GM21423 (cell line): ENCODE measurements at regions not wholly inside any gene's neighbourhood (a gene's known extent, or its start where the extent isn't known, plus 50 kb on each side); places are given as distances from the start of the nearest gene placed in this dataset.

Source experiments
- ATAC-seq: cut with Tn5 transposase; IDR thresholded peaks from one replicate; pipeline ENCODE4 v1.9.1; 2021; ENCODE audit warnings: mild to moderate bottlenecking, moderate library complexity; ENCODE audit not compliant: unreplicated experiment

DNA sequence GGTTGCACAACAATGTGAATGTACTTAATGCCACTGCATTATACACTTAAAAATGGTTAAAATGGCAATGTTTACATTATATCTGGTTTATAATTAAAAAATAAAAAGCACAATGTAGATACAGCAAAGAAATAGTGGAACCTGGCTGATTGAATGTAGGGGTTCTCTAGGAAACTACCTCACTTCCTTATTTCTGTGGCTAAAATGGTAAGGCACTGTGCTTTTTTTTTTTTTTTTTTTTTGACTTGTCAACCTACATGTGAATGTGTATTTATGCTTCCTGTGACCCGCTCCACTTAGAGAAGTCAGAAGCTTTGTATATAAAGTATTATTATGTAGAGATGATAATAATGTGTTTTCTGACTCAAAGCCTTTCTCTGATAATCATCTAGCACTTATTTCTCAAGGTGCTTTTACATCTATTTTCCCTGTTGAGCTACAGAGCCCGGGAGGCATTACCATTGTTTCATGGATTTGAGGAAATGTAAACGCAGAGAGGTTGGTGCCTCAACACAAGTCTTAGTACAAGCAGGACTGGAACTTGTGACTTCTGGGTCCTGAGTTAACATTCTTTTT lies 55.0 kb downstream of the SOX4 start:
- ATAC-seq: peak; percentile 84

- no peak for ATAC-seq
Observed at GRCh38 chr6:21653323-21653722, 59.8 kb downstream of the SOX4 start.

GRCh38 chr6:21653905-21654304 lies 60.4 kb downstream of the SOX4 start:
- ATAC-seq: no peak

DNA sequence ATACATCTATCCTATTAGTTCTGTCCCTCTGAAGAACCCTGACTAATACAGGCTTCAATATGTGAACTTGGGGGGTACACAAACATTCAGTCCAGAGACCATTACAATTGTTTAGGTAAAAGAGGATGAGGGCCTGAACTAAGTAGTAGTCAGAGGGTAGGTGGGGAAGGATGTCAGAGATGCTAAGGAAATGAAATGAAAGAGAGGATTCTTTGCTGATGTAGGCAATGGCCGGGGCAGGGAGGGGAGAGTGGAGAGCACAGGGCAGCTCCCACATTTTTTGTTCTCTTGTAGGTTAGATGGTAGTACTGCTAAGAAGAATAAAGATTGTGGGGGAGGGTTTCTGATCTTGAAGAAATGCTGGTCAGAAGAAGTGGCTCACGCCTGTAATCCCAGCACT lies 60.8 kb downstream of the SOX4 start:
- ATAC-seq: no peak

GRCh38 chr6:21663966-21664313 lies 70.4 kb downstream of the SOX4 start:
- no peak for ATAC-seq

DNA sequence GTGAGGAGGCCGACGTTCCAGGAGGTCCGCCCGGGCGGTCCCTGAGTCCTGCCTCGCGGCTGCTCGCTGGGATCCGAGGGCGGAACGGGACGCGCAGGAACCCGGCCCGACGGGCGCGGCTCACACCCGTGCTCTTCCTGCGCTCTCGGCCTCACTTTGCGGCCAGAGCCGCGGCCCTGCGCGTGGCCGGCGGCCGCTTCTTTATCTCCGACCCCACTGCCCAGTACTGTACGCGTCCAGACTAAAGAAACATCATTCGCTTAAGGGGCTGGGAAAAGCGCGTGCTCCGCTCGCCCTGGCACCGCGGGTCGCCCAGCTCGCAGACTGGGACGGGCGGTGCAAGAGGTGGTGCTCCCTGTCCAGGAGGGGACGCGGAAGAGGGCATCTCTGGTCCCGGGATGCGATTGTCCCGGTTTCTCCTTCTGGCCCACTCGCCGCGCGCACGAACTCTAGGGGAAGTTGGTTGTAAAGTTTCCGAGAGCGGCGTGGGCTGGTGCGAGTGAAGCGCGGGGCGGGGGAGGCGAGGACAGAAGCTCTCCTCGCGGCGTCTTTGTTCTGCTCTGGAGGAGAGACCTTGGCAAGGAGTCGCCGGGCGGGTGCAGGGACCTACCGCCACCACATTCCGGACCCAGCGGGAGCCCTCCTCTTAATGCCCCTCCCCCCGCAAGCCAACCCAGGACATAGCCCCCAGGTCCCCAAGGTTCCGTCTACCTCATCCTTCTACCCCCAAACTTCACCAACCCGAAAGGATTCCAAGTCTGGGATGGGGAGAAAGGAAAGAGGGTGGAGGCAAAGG lies 71.0 kb downstream of the SOX4 start:
- no peak for ATAC-seq

DNA sequence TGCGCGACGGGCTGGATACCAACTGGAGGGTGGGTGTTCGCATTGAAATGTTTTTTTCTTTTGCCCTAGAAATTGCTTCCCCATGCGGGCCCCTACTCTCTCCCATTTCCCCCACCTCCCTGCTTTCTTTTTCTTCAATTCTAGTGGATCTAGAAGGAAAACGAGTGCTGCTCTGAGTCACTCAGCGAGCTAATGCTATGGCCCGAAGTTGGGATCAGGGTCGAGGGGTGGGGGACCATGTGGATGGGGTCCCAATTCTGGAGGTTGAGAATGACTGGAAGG lies 71.5 kb downstream of the SOX4 start:
- no peak for ATAC-seq

DNA sequence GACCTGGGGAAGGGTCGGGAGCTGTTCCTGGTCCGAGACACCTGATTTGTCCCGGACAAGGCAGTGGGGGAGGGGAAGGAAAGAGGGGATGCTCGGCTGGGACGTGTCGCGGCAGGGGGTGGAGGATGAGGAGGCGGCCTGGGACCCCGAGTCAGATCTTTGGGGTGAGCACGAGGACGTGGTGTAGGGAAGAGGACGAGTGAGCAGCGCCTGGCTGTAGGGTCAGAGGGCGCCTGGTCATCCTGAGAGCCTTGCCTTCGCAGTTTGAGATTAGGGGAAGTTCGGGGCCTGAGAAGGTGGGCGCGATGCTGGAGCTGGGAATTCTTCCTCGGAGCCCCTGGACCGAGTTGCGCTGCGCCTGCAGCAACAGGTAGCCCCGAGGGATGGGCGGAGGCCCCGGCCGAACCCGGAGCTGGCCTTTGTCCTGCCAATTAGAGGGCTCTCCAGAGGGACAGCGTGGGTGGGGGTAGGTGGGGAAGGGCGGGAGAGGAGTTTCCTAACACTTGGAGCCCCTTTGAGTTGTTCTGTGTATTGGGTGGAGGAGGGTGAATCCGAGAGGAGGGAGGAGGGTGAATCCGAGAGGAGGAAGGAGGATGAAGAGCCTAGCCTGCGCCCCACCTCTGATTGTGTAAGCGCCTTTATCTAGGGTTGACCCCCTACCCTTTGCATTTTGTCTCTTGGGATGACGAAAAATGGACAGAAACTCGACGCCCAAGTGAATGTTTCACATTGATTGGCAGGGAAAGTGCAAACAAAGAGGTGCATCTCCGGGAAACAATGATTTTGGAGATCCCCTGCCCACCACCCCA lies 72.0 kb downstream of the SOX4 start:
- ATAC-seq: no peak

DNA sequence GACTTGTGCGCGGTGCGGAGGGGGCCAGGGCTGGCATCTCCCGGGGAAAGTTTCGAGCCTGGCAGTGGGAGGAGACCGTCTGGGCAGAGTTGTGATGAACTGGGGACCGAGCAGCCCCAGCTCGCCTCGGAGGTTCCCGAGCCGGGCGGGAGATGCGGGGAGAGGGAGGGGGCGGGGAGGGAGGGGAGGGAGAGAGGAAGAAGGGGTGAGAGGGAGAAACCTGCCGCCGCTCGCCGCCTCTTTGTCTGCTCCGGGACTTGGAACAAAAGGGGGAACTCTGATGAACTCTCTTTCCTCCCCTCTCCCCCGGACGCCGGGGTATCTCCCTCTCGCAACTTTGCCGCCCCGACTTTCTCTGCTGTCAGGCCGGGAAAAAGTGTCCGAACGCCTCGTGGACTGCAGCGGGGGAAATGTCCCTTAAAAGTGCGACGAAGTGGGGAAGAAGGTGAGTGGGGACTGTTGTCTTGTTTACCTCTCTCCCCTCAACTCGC lies 72.7 kb downstream of the SOX4 start:
- no peak for ATAC-seq

DNA sequence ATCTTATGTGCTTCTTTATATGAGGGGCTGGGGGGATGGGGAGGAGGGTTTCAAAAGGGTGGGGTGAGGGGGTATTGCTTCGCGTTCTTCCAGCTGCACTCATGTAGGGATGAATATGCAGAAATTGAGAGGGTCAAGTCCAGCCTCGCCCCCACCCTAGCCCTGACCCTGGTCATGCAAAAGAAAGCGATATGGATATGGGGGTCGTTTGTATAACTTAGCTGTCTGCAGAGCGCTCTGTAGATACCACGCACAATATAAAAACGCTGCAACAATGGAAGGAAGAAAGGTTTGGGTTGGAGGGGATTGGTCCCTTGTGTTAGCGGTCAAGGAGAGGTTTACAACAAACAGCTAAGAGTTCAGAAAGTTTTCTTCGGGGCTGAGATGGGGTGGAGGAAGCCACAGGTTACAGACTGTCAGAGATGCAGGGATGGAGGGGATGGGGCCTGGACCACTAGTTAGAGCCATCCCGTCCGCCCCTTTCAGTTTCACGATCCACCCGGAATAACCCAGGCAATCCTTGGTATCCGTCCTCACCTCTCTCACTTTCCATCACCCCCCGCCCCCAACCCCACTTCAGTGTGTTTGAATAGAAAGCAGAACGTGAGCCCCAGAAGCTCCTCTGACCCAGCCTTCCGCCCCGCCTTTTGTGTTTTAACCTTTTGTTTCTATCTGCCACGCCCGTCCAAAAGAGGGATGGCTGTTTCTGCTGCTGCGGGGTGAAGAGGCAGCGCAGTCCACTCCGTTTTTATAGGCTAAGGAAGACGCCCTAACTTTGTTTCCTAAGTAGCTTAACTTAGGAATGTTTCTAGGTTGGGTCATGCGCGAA lies 73.5 kb downstream of the SOX4 start:
- no peak for ATAC-seq

- no peak for ATAC-seq
Observed at GRCh38 chr6:21668795-21669194, 75.2 kb downstream of the SOX4 start.

DNA sequence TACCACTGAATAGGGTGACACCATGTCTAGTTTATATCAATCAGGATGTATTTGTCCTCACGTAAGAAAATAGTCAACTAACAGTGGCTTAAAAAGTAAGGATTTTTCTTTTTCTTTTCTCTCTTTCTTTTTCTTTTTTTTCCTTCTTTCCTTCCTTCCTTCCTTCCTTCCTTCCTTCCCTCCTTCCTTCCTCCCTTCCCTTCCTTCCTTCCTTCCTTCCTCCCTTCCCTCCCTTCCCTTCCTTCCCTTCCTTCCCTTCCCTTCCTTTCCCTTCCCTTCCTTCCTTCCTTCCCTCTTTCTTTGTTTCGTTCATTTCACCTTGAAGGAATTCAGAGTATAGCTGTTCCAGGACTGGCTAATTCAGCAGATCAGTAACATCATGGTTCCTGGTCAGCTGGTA lies 83.2 kb downstream of the SOX4 start:
- ATAC-seq: no peak

DNA sequence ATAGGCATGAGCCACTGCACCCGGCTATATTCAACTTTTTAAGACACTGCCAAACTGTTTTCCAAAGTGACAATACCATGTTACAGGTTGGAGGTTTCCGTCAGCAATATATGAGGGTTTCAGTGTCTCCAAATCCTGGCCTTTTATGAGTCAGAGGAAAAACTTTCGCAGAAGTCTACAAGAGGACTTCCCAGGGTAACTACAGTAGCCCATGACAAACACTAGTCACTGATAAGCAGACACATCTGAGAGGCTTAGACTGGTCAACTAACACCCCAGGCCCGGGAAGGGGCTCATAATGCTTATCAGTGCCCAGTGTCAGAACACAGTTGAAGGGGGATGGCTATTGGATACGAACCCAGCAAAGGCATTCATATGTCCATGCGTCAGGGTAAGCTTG lies 85.4 kb downstream of the SOX4 start:
- no peak for ATAC-seq

- ATAC-seq: no peak
Observed at GRCh38 chr6:21679761-21680265, 86.3 kb downstream of the SOX4 start.

DNA sequence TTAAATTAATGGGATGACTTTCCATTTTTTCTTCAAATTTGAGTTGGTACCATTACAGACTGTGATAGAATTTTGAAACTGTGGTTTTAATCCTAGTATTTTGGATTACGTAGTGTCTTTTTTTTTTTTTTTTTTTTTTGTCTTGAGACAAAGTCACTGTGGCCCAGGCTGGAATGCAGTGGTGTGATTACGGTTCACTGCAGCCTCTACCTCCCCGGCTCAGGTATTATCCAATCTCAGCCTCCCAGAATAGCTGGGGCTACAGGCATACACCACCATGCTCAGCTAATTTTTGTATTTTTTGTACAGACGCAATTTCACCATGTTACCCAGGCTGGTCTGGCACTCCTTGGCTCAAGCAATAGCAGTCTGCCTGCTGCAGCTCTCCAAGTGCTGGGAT lies 87.1 kb downstream of the SOX4 start:
- no peak for ATAC-seq

DNA sequence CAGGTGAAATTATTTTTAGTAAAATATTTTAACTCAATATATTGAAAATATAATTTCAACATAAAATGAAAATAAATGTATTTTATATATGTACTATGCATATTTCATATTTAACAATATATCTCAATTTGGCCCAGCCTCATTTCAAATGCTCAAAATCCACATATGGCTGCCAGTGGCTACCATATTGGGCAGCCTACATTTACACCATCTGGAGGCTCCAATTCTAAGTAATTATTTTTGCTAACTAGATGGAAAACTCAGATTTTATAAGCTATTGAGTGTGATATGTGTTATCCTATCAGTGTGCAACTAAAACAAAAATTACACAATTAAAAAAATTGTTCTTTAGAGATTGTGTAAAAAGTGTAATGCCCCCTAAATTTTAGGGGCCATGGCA lies 96.9 kb downstream of the SOX4 start:
- ATAC-seq: no peak

DNA sequence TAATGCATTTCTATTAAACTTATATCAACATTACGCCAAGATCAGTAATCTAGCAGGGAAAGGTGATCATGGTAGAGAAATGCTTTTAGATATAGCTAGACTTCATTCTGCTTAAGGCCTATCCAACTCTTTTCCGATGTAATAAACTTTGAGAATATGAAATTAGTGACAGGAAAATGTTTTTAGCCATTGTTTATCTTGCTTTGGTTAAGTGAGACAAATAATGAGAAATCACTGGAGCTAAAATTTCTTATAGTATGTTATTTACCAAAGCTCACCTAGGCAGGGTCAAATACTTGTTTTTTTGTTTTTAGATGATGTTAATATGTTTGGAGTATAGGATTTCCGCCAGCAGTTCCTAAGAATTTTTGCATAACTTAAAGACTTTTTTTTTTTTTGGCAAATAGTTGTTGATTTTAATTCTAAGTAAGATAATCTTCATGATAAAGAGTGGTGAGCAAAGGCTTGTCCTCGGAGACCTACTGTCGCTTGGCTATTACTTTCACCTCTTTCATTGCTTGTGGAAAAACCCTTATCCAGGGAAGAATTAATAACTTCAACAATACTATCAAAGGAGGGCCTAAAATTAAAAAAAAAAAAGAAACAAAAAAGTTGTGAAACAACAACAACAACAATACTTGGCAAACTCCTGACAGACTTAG lies 98.3 kb downstream of the SOX4 start:
- no peak for ATAC-seq

GRCh38 chr6:21692721-21693120 lies 99.2 kb downstream of the SOX4 start:
- no peak for ATAC-seq

DNA sequence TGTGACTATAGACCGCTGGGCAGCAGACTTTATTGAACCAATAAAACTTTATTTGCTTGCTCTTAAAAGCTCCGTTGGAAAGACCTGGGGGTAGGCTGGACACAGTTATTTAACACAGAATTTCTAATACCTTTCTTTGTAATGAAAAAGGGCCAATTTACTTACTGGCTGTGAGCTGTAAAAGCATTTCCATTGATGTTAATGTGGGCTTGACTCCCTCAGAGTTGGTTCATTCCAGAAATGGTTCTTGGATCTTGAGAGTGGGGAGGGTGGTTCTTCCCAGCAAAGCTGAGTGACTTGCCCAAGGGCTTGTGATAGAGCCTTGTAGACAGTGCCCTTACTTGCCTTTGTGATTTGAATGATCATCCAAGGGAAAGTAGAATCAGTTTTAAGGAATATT lies 100.6 kb downstream of the SOX4 start:
- no peak for ATAC-seq

- no peak for ATAC-seq
Observed at GRCh38 chr6:21707524-21708319, 114.2 kb downstream of the SOX4 start.
